GM15510 (cell line): ENCODE measurements at regions not wholly inside any gene's neighbourhood (a gene's known extent, or its start where the extent isn't known, plus 50 kb on each side); places are given as distances from the start of the nearest gene placed in this dataset.

ENCODE experiments used
- POLR2A ChIP-seq: IDR thresholded peaks from 3 replicates; pipeline ENCODE4 v1.6.1; 2011; ENCODE audit warnings: borderline replicate concordance; ENCODE audit not compliant: insufficient read length; ENCODE audit errors: extremely low read depth

- no peak for TF ChIP-seq POLR2A
Measured at GRCh38 chr2:41872646-41873045, 175.2 kb upstream of the PKDCC start.

GRCh38 chr2:41873102-41874031 lies 174.5 kb upstream of the PKDCC start:
- no peak for TF ChIP-seq POLR2A

GRCh38 chr2:41877114-41877678 lies 170.6 kb upstream of the PKDCC start:
- no peak for TF ChIP-seq POLR2A

GRCh38 chr2:41878056-41878455 lies 169.8 kb upstream of the PKDCC start:
- TF ChIP-seq POLR2A, result no peak

- TF ChIP-seq POLR2A, result no peak
Measured at GRCh38 chr2:41878716-41879234, 169.0 kb upstream of the PKDCC start.

GRCh38 chr2:41879235-41879916 lies 168.4 kb upstream of the PKDCC start:
- TF ChIP-seq POLR2A, result no peak

GRCh38 chr2:41880561-41881243 lies 167.1 kb upstream of the PKDCC start:
- TF ChIP-seq POLR2A, result no peak

GRCh38 chr2:41881249-41881648 lies 166.6 kb upstream of the PKDCC start:
- no peak for TF ChIP-seq POLR2A

GRCh38 chr2:41884718-41885117 lies 163.1 kb upstream of the PKDCC start:
- TF ChIP-seq POLR2A, result no peak

GRCh38 chr2:41886145-41886664 lies 161.6 kb upstream of the PKDCC start:
- no peak for TF ChIP-seq POLR2A

GRCh38 chr2:41886757-41887156 lies 161.1 kb upstream of the PKDCC start:
- TF ChIP-seq POLR2A, result no peak

GRCh38 chr2:41890341-41890740 lies 157.5 kb upstream of the PKDCC start:
- TF ChIP-seq POLR2A, result no peak

GRCh38 chr2:41892476-41892875 lies 155.3 kb upstream of the PKDCC start:
- no peak for TF ChIP-seq POLR2A

- no peak for TF ChIP-seq POLR2A
Measured at GRCh38 chr2:41894563-41895333, 153.1 kb upstream of the PKDCC start.

GRCh38 chr2:41895334-41895664 lies 152.5 kb upstream of the PKDCC start:
- TF ChIP-seq POLR2A, result no peak
